DND-41 (cell line): ENCODE measurements at regions not wholly inside any gene's neighbourhood (a gene's known extent, or its start where the extent isn't known, plus 50 kb on each side); places are given as distances from the start of the nearest gene placed in this dataset.

ENCODE experiments used
- EZH2 ChIP-seq: IDR thresholded peaks from 3 replicates; pipeline ENCODE4 v1.6.1; 2012; ENCODE audit warnings: borderline replicate concordance, low read depth, mild to moderate bottlenecking, moderate library complexity, low read length, inconsistent platforms; ENCODE audit not compliant: severe bottlenecking
- TF ChIP-seq, protein P1 (sequence below): IDR thresholded peaks from 2 replicates; pipeline ENCODE4 v1.5.1; 2012; ENCODE audit warnings: borderline replicate concordance, low read length, moderate library complexity, mild to moderate bottlenecking; ENCODE audit not compliant: poor library complexity, severe bottlenecking; ENCODE audit errors: extremely low read depth

DNA sequence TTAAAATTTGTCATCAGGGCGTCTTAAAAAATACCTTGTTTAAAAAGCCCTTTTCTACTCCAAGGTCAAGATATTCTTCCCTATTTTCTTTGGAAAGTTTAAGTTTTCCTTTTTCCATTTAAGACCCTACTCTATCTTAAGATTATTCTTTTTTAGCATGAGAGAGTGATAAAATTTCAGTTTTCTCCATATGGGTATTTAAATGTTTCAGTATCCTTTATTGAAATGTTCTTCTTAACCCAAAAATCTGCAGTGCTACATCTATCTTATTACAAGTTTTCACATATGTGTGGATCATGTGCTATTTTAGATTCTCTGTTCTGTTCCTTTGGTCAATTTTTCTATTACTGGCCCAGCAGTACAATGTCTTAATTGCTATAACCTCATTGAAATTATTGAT, 202.2 kb downstream of the TTC6 start:
- TF ChIP-seq, protein P1, sequence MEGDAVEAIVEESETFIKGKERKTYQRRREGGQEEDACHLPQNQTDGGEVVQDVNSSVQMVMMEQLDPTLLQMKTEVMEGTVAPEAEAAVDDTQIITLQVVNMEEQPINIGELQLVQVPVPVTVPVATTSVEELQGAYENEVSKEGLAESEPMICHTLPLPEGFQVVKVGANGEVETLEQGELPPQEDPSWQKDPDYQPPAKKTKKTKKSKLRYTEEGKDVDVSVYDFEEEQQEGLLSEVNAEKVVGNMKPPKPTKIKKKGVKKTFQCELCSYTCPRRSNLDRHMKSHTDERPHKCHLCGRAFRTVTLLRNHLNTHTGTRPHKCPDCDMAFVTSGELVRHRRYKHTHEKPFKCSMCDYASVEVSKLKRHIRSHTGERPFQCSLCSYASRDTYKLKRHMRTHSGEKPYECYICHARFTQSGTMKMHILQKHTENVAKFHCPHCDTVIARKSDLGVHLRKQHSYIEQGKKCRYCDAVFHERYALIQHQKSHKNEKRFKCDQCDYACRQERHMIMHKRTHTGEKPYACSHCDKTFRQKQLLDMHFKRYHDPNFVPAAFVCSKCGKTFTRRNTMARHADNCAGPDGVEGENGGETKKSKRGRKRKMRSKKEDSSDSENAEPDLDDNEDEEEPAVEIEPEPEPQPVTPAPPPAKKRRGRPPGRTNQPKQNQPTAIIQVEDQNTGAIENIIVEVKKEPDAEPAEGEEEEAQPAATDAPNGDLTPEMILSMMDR = no peak
- TF ChIP-seq EZH2 = no peak
